OCI-LY1 (cell line): ENCODE measurements at regions not wholly inside any gene's neighbourhood (a gene's known extent, or its start where the extent isn't known, plus 50 kb on each side); places are given as distances from the start of the nearest gene placed in this dataset.

Source experiments
- H2AFZ ChIP-seq: fragments of 200-600 bp; sonication (generic), shearing (Covaris generic); 2 replicates; pipeline ENCODE4 v1.6.0; 2014; ENCODE audit warnings: antibody characterized with exemption, mild to moderate bottlenecking, low read length
- H3F3A ChIP-seq: fragments of 200-600 bp; sonication (generic), shearing (Covaris generic); 2 replicates; pipeline ENCODE4 v1.6.0; 2014; ENCODE audit warnings: mild to moderate bottlenecking, antibody characterized with exemption, low read length, moderate library complexity; ENCODE audit not compliant: insufficient read depth
- H3K27ac ChIP-seq: fragments of 200-600 bp; sonication (generic); 2 replicates; pipeline ENCODE4 v1.5.1; 2014; ENCODE audit warnings: low read length, mixed run types, mild to moderate bottlenecking, low read depth; ENCODE audit not compliant: poor library complexity, severe bottlenecking
- H3K27me3 ChIP-seq: fragments of 200-600 bp; sonication (generic); 2 replicates; pipeline ENCODE4 v1.6.0; 2014; ENCODE audit warnings: antibody characterized with exemption, mild to moderate bottlenecking, low read length, moderate library complexity; ENCODE audit not compliant: insufficient read depth
- H3K36me3 ChIP-seq: fragments of 200-600 bp; sonication (generic); 2 replicates; pipeline ENCODE4 v1.6.1; 2014; ENCODE audit warnings: mild to moderate bottlenecking, antibody characterized with exemption, low read length, moderate library complexity, mixed read lengths; ENCODE audit not compliant: insufficient read depth
- H3K4me1 ChIP-seq: fragments of 200-600 bp; sonication (generic); 2 replicates; pipeline ENCODE4 v1.5.1; 2014; ENCODE audit warnings: mild to moderate bottlenecking, low read length, moderate library complexity; ENCODE audit not compliant: insufficient read depth, severe bottlenecking
- H3K4me2 ChIP-seq: fragments of 200-600 bp; sonication (generic), shearing (Covaris generic); 2 replicates; pipeline ENCODE4 v1.6.1; 2014; ENCODE audit warnings: low read length
- H3K4me3 ChIP-seq: fragments of 200-600 bp; sonication (generic); 2 replicates; pipeline ENCODE4 v1.5.1; 2014; ENCODE audit warnings: low read length, low read depth, mild to moderate bottlenecking, mixed read lengths; ENCODE audit not compliant: poor library complexity, severe bottlenecking
- H3K79me2 ChIP-seq: fragments of 200-600 bp; shearing (Covaris generic); 2 replicates; pipeline ENCODE4 v1.6.1; 2016; ENCODE audit warnings: mixed run types, low read length, mixed read lengths; ENCODE audit not compliant: insufficient read depth
- H3K9ac ChIP-seq: fragments of 200-600 bp; sonication (generic), shearing (Covaris generic); 2 replicates; pipeline ENCODE4 v1.6.1; 2014; ENCODE audit warnings: mild to moderate bottlenecking, low read length, mixed read lengths
- H3K9me2 ChIP-seq: fragments of 200-600 bp; sonication (generic), shearing (Covaris generic); 2 replicates; pipeline ENCODE4 v1.6.1; 2014; ENCODE audit warnings: low read depth, mild to moderate bottlenecking, low read length, mixed read lengths
- H3K9me3 ChIP-seq: fragments of 200-600 bp; shearing (Covaris generic); 2 replicates; pipeline ENCODE4 v1.6.1; 2014; ENCODE audit warnings: low read length, mixed read lengths
- H4K20me1 ChIP-seq: fragments of 200-600 bp; sonication (generic), shearing (Covaris generic); 2 replicates; pipeline ENCODE4 v1.6.0; 2016; ENCODE audit warnings: mild to moderate bottlenecking, low read length; ENCODE audit not compliant: insufficient read depth
- CTCF ChIP-seq: fragments of 200-600 bp; sonication (generic), shearing (Covaris generic); IDR thresholded peaks from 2 replicates; pipeline ENCODE4 v1.5.1; 2017; ENCODE audit warnings: mild to moderate bottlenecking, antibody characterized with exemption, low read length, moderate library complexity, mixed read lengths
- EZH2 ChIP-seq: fragments of 200-600 bp; sonication (generic), shearing (Covaris generic); IDR thresholded peaks from 2 replicates; pipeline ENCODE4 v1.8.0; 2017; ENCODE audit warnings: borderline replicate concordance, mixed run types, mild to moderate bottlenecking, antibody characterized with exemption, low read length, moderate library complexity, mixed read lengths

DNA sequence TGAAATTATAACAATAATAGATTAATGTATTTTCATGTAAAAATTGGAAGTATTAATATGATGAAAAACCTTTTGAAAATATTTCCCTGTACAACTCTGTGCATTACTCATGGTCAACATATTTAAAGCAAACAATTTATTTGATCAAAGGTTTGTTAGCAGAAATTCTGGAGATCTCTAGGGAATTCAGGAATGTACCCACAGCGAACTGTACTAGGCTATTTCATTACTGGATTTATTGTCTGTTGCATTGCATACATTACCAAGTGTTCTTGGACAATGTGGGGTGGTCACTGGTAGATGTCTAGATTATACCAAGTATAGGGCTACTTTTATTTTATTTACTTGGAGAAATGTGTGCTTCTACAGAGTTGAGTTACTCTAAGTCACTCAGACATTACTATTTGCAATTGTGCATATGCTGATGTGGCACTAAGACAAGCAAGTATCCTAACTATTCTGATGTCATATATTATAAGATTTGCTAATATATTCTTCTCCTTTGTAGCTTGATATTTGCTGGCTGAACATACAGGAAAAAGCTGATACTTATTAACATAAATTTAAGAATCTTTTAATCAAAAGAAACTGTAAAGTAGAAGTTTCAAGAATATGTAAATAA is 323.3 kb downstream of the CCER1 start:
- H3K9me2 ChIP-seq: no peaks in the 10 kb centered on the region
- no peaks in the 10 kb centered on the region for H3K27me3 ChIP-seq
- H3K4me2 ChIP-seq: no peak overlapping the region
- no peaks in the 10 kb centered on the region for H4K20me1 ChIP-seq
- H3K9me3 ChIP-seq: no peaks in the 10 kb centered on the region
- H3K27ac ChIP-seq: no peak overlapping the region
- H3K36me3 ChIP-seq: no peaks in the 10 kb centered on the region
- H3K4me3 ChIP-seq: no peak overlapping the region
- no peaks in the 10 kb centered on the region for H3F3A ChIP-seq
- no peaks in the 10 kb centered on the region for H3K4me1 ChIP-seq
- H2AFZ ChIP-seq: no peak overlapping the region
- H3K79me2 ChIP-seq: no peaks in the 10 kb centered on the region
- no peak for TF ChIP-seq CTCF
- no peak for TF ChIP-seq EZH2
- H3K9ac ChIP-seq: no peak overlapping the region

GRCh38 chr12:90630006-90630405 is 325.0 kb downstream of the CCER1 start:
- Histone ChIP-seq H2AFZ (no peak overlapping the region), H3K79me2 (no peaks in the 10 kb centered on the region), H3K36me3 (no peaks in the 10 kb centered on the region), H3K9ac (no peak overlapping the region), H3K4me3 (no peak overlapping the region), H3K27ac (no peak overlapping the region), H3K27me3 (no peaks in the 10 kb centered on the region), H3K9me3 (no peaks in the 10 kb centered on the region), H3K4me1 (no peaks in the 10 kb centered on the region), H3K4me2 (no peak overlapping the region), H4K20me1 (no peaks in the 10 kb centered on the region), H3K9me2 (no peaks in the 10 kb centered on the region), H3F3A (no peaks in the 10 kb centered on the region)
- TF ChIP-seq CTCF (no peak), EZH2 (no peak)

DNA sequence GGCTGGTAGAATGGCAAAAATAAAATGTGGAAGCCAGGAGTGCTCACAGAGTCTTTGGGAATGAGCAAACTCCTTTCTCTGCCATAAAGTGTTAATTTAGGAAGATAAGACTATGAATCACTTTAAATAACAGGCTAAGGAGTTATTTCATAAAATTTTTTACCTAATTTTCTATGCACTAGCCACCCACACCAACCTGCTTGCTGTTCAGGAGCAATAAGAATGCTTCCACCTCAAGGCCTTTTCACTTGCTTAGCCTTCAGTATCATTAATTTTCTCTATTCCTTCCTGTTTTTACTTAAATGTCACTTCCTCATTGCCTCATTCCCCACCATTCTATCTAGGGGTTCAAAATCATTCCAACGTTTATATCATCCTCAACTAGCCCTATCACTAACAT is 326.8 kb downstream of the CCER1 start:
- Histone ChIP-seq H3K4me1 (no peaks in the 10 kb centered on the region), H2AFZ (no peak overlapping the region), H3K9ac (no peak overlapping the region), H3K9me3 (no peaks in the 10 kb centered on the region), H3K79me2 (no peaks in the 10 kb centered on the region), H3K36me3 (no peaks in the 10 kb centered on the region), H3K27me3 (no peaks in the 10 kb centered on the region), H3K4me3 (no peak overlapping the region), H3K4me2 (no peak overlapping the region), H3F3A (no peaks in the 10 kb centered on the region), H3K27ac (no peak overlapping the region), H3K9me2 (no peaks in the 10 kb centered on the region), H4K20me1 (no peaks in the 10 kb centered on the region)
- TF ChIP-seq EZH2 (no peak), CTCF (no peak)
